ENCODE measurements at regions not wholly inside any gene's neighbourhood (a gene's known extent, or its start where the extent isn't known, plus 50 kb on each side); places are given as distances from the start of the nearest gene placed in this dataset.

DNA sequence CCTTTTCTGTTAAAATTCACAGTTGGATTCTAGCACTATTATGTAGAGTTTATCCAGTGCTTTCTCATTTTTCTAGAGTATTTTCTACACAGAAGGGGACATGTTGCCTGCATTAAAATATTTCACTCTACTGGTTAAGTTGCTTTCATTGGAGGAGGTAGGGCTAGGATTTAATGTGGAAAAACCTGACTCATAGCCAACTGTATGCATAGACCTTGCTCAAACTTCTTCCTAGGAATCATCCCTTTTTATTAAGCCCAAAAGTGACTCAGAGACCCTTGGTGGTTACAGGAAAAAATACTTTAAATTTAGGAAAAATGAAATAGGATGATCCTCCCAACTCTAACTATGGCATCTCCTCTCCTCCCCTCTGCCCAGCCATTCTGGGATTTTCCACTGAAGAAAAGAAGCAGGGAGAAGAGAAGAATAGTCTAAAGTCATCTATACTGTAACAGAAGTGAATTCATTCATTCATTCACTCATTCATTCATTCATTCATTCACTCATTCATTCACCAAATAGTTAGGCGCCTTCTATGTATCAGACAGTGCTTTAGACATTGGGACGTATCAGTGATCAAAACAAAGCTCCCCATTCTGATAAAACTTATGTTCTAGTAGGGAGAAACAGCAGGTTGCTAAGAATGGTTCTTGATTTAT lies 109.0 kb upstream of the HTR2A start:
- H3K4me1 Mint-ChIP-seq (ENCODE audit: low read depth): no peaks in the 10 kb centered on the region
- H3K4me3 Mint-ChIP-seq: no peak overlapping the region
- H3K27me3 Mint-ChIP-seq (ENCODE audit: insufficient read depth): peaks cover 9% of the 10 kb centered on the region
- H3K9me3 Mint-ChIP-seq: no peaks in the 10 kb centered on the region
- H3K27ac Mint-ChIP-seq: no peak overlapping the region
- H3K36me3 Mint-ChIP-seq (ENCODE audit: low read depth): no peaks in the 10 kb centered on the region
- intact Hi-C loops (cut with micrococcal nuclease): no loop called here
- DNase-seq (ENCODE audit: low spot score): no peak

- no peaks in the 10 kb centered on the region for H3K36me3 Mint-ChIP-seq (ENCODE audit: low read depth)
- H3K27me3 Mint-ChIP-seq (ENCODE audit: insufficient read depth): peaks cover 13% of the 10 kb centered on the region
- H3K4me3 Mint-ChIP-seq: no peak overlapping the region
- no peak for DNase-seq (ENCODE audit: low spot score)
- H3K9me3 Mint-ChIP-seq: no peaks in the 10 kb centered on the region
- no peaks in the 10 kb centered on the region for H3K4me1 Mint-ChIP-seq (ENCODE audit: low read depth)
- H3K27ac Mint-ChIP-seq: no peak overlapping the region
- intact Hi-C loops (cut with micrococcal nuclease): no loop called here
Observed at GRCh38 chr13:47004540-47004939, 107.7 kb upstream of the HTR2A start.

GRCh38 chr13:47004027-47004426 lies 107.2 kb upstream of the HTR2A start:
- DNase-seq (ENCODE audit: low spot score): no peak
- intact Hi-C loops (cut with micrococcal nuclease): no loop called here
- peaks cover 15% of the 10 kb centered on the region for H3K27me3 Mint-ChIP-seq (ENCODE audit: insufficient read depth)
- no peak overlapping the region for H3K27ac Mint-ChIP-seq
- no peaks in the 10 kb centered on the region for H3K9me3 Mint-ChIP-seq
- H3K36me3 Mint-ChIP-seq (ENCODE audit: low read depth): no peaks in the 10 kb centered on the region
- H3K4me3 Mint-ChIP-seq: no peak overlapping the region
- H3K4me1 Mint-ChIP-seq (ENCODE audit: low read depth): no peaks in the 10 kb centered on the region

DNA sequence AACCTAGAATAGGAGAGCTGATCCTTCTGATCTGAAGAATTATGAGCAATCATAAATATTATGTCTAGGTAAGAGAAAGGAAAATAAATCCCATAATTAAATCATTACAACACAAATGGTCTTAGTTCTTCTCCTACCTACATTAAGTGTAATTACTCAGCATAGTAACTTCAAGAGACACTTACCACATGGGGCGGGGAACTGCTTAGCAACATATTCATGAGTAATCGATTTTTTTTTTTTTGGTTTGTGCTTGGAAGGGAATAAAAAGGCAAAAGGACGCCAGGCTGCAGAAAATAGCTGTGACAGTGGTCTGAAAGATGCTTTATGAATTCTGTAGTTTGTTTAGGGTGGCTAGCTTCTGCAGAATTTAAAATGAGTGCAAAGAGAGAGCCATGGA lies 103.3 kb upstream of the HTR2A start:
- H3K4me1 Mint-ChIP-seq (ENCODE audit: low read depth): no peaks in the 10 kb centered on the region
- intact Hi-C loops (cut with micrococcal nuclease): no loop called here
- no peak overlapping the region for H3K27ac Mint-ChIP-seq
- H3K9me3 Mint-ChIP-seq: no peaks in the 10 kb centered on the region
- H3K27me3 Mint-ChIP-seq (ENCODE audit: insufficient read depth): peaks cover 18% of the 10 kb centered on the region
- no peak for DNase-seq (ENCODE audit: low spot score)
- H3K36me3 Mint-ChIP-seq (ENCODE audit: low read depth): no peaks in the 10 kb centered on the region
- no peak overlapping the region for H3K4me3 Mint-ChIP-seq

DNA sequence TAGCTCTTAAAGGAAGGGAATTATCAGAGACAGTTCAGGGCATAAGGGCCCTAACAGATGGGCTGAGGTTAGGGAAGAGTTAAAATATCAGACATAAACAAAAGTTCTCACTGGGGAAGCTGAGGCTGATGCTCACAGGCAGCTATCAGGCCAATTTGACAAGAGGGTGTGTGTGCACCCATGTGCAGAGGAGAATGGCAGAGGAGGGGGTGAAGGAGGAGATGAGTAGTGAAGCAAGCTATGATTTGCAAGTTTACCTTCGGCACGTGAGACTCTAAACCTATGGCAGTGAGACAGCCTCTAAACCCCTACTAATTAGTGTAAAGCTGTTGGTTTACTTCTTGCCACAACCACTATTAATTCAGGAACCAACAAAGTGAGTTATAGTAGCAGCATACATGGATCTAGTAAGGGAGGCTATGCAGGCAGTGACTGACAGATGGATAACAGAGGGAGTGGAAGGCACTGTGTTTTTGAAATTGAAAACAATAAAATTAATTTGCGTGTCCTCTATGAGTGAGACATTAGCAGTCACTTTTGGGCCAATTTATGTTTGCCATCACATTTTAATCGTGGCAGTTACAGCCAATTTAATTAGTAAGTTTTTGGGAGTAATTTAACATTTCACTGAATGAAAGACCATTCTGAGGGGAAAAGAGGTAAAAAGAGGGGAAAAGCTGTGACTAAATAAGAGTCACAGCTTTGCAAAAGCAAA lies 99.6 kb upstream of the HTR2A start:
- no peaks in the 10 kb centered on the region for H3K4me1 Mint-ChIP-seq (ENCODE audit: low read depth)
- H3K36me3 Mint-ChIP-seq (ENCODE audit: low read depth): no peaks in the 10 kb centered on the region
- intact Hi-C loops (cut with micrococcal nuclease): no loop called here
- DNase-seq (ENCODE audit: low spot score): no peak
- H3K27ac Mint-ChIP-seq: no peak overlapping the region
- no peaks in the 10 kb centered on the region for H3K9me3 Mint-ChIP-seq
- H3K27me3 Mint-ChIP-seq (ENCODE audit: insufficient read depth): peaks cover 9% of the 10 kb centered on the region
- H3K4me3 Mint-ChIP-seq: no peak overlapping the region

- no peak overlapping the region for H3K4me3 Mint-ChIP-seq
- no peak overlapping the region for H3K27ac Mint-ChIP-seq
- no peaks in the 10 kb centered on the region for H3K9me3 Mint-ChIP-seq
- no peak for DNase-seq (ENCODE audit: low spot score)
- no peaks in the 10 kb centered on the region for H3K4me1 Mint-ChIP-seq (ENCODE audit: low read depth)
- H3K27me3 Mint-ChIP-seq (ENCODE audit: insufficient read depth): peaks cover 9% of the 10 kb centered on the region
- intact Hi-C loops (cut with micrococcal nuclease): no loop called here
- H3K36me3 Mint-ChIP-seq (ENCODE audit: low read depth): no peaks in the 10 kb centered on the region
Observed at GRCh38 chr13:46995874-46996273, 99.0 kb upstream of the HTR2A start.

DNA sequence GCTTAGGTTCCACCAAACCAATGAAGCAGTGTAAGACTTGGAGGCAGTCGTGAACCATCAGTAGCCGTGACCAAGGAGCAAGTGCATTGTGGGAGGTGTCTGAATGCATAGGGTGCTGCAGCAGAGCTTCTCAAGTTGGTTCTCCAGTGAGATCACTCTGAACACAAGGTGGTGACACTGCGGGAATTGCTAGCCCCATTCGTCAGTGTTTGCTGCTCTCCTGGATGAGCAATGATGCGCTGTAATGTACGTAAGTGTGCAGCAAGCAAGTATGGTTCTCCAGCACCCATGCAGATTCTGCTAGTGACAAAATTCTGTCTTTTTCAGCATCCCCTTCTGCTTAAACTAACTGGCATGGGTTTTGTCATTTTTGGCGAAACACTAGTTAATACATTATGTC lies 97.6 kb upstream of the HTR2A start:
- H3K4me3 Mint-ChIP-seq: no peak overlapping the region
- no peaks in the 10 kb centered on the region for H3K36me3 Mint-ChIP-seq (ENCODE audit: low read depth)
- intact Hi-C loops (cut with micrococcal nuclease): no loop called here
- no peak overlapping the region for H3K27ac Mint-ChIP-seq
- no peaks in the 10 kb centered on the region for H3K4me1 Mint-ChIP-seq (ENCODE audit: low read depth)
- no peak for DNase-seq (ENCODE audit: low spot score)
- no peaks in the 10 kb centered on the region for H3K9me3 Mint-ChIP-seq
- peaks cover 9% of the 10 kb centered on the region for H3K27me3 Mint-ChIP-seq (ENCODE audit: insufficient read depth)

GRCh38 chr13:46992383-46992952 lies 95.6 kb upstream of the HTR2A start:
- no peak overlapping the region for H3K27ac Mint-ChIP-seq
- no peak for DNase-seq (ENCODE audit: low spot score)
- H3K4me1 Mint-ChIP-seq (ENCODE audit: low read depth): no peaks in the 10 kb centered on the region
- peaks cover 8% of the 10 kb centered on the region for H3K27me3 Mint-ChIP-seq (ENCODE audit: insufficient read depth)
- no peak overlapping the region for H3K4me3 Mint-ChIP-seq
- no peaks in the 10 kb centered on the region for H3K36me3 Mint-ChIP-seq (ENCODE audit: low read depth)
- H3K9me3 Mint-ChIP-seq: no peaks in the 10 kb centered on the region
- intact Hi-C loops (cut with micrococcal nuclease): no loop called here

GRCh38 chr13:46983881-46984280 lies 87.0 kb upstream of the HTR2A start:
- Mint-ChIP-seq H3K27me3 (ENCODE audit: insufficient read depth) (peaks cover 2% of the 10 kb centered on the region), H3K36me3 (ENCODE audit: low read depth) (no peaks in the 10 kb centered on the region), H3K4me3 (no peak overlapping the region), H3K9me3 (no peaks in the 10 kb centered on the region), H3K27ac (no peak overlapping the region), H3K4me1 (ENCODE audit: low read depth) (peaks cover 12% of the 10 kb centered on the region)
- DNase-seq (ENCODE audit: low spot score): no peak
- intact Hi-C loops (cut with micrococcal nuclease): no loop called here

GRCh38 chr13:46982856-46983582 lies 86.2 kb upstream of the HTR2A start:
- H3K4me1 Mint-ChIP-seq (ENCODE audit: low read depth): peaks cover 12% of the 10 kb centered on the region
- intact Hi-C loops (cut with micrococcal nuclease): no loop called here
- peaks cover 2% of the 10 kb centered on the region for H3K27me3 Mint-ChIP-seq (ENCODE audit: insufficient read depth)
- no peak overlapping the region for H3K27ac Mint-ChIP-seq
- no peak for DNase-seq (ENCODE audit: low spot score)
- H3K9me3 Mint-ChIP-seq: no peaks in the 10 kb centered on the region
- no peaks in the 10 kb centered on the region for H3K36me3 Mint-ChIP-seq (ENCODE audit: low read depth)
- H3K4me3 Mint-ChIP-seq: no peak overlapping the region

GRCh38 chr13:46975173-46975572 lies 78.3 kb upstream of the HTR2A start:
- no peak for DNase-seq (ENCODE audit: low spot score)
- H3K27ac Mint-ChIP-seq: no peak overlapping the region
- H3K4me1 Mint-ChIP-seq (ENCODE audit: low read depth): no peaks in the 10 kb centered on the region
- intact Hi-C loops (cut with micrococcal nuclease): no loop called here
- no peaks in the 10 kb centered on the region for H3K36me3 Mint-ChIP-seq (ENCODE audit: low read depth)
- H3K27me3 Mint-ChIP-seq (ENCODE audit: insufficient read depth): peaks cover 6% of the 10 kb centered on the region
- peaks cover 11% of the 10 kb centered on the region for H3K9me3 Mint-ChIP-seq
- no peak overlapping the region for H3K4me3 Mint-ChIP-seq

GRCh38 chr13:46968450-46968849 lies 71.6 kb upstream of the HTR2A start:
- Mint-ChIP-seq H3K9me3 (no peaks in the 10 kb centered on the region), H3K27ac (no peak overlapping the region), H3K4me1 (ENCODE audit: low read depth) (no peaks in the 10 kb centered on the region), H3K4me3 (no peak overlapping the region), H3K36me3 (ENCODE audit: low read depth) (no peaks in the 10 kb centered on the region), H3K27me3 (ENCODE audit: insufficient read depth) (no peaks in the 10 kb centered on the region)
- intact Hi-C loops (cut with micrococcal nuclease): no loop called here
- DNase-seq (ENCODE audit: low spot score): no peak

Measured in activated T-helper 1 cell treated with anti-CD3 and anti-CD28 coated beads, Interleukin-12 subunit alpha, Interleukin-12 subunit beta, Interleukin-2, Interleukin-4 antibody, amounts not matched to agents 30 ng/mL and 10 ng/mL and 1 ng/mL, durations not matched to agents 14 hours and 24 hours and 36 hours (primary cell).